Hematopoietic multipotent progenitor cell treated with erythropoietin and hydrocortisone succinate and interleukin-3 and kit ligand, for 8 days (in vitro differentiated cells): ENCODE measurements at regions not wholly inside any gene's neighbourhood (a gene's known extent, or its start where the extent isn't known, plus 50 kb on each side); places are given as distances from the start of the nearest gene placed in this dataset.
"Not testable (repeated sequence)": the region's sequence is repeated elsewhere in the genome, so short reads cannot be mapped to it uniquely, and the experiment has no call there.

Experiments
- DNase-seq: peaks from one replicate; pipeline ENCODE4 v3.0.0-alpha.2; 2015

GRCh38 chr7:65519751-65520150, 146.1 kb downstream of the ZNF92 start:
- DNase-seq = not testable (repeated sequence)

- not testable (repeated sequence) for DNase-seq
Measured at GRCh38 chr7:65545465-65546161, 172.0 kb downstream of the ZNF92 start.

GRCh38 chr7:65549589-65550443, 176.2 kb downstream of the ZNF92 start:
- not testable (repeated sequence) for DNase-seq

- DNase-seq = not testable (repeated sequence)
Measured at GRCh38 chr7:65550444-65550809, 176.8 kb downstream of the ZNF92 start.

GRCh38 chr7:65551042-65551441, 177.4 kb downstream of the ZNF92 start:
- DNase-seq = not testable (repeated sequence)

GRCh38 chr7:65554553-65555476, 181.2 kb downstream of the ZNF92 start:
- DNase-seq = not testable (repeated sequence)

- not testable (repeated sequence) for DNase-seq
Measured at GRCh38 chr7:65558584-65558983, 184.9 kb downstream of the ZNF92 start.

GRCh38 chr7:65561786-65562372, 188.2 kb downstream of the ZNF92 start:
- DNase-seq = not testable (repeated sequence)

GRCh38 chr7:65562522-65562921, 188.9 kb downstream of the ZNF92 start:
- not testable (repeated sequence) for DNase-seq

GRCh38 chr7:65563333-65563732, 189.7 kb downstream of the ZNF92 start:
- DNase-seq = not testable (repeated sequence)

- not testable (repeated sequence) for DNase-seq
Measured at GRCh38 chr7:65568226-65568625, 194.6 kb downstream of the ZNF92 start.

GRCh38 chr7:65570990-65571389, 197.3 kb downstream of the ZNF92 start:
- not testable (repeated sequence) for DNase-seq

GRCh38 chr7:65572581-65572980, 198.9 kb downstream of the ZNF92 start:
- not testable (repeated sequence) for DNase-seq

- not testable (repeated sequence) for DNase-seq
Measured at GRCh38 chr7:65576370-65576769, 202.7 kb downstream of the ZNF92 start.

- DNase-seq = not testable (repeated sequence)
Measured at GRCh38 chr7:65582518-65583119, 209.0 kb downstream of the ZNF92 start.

GRCh38 chr7:65602495-65602894, 228.8 kb downstream of the ZNF92 start:
- DNase-seq = not testable (repeated sequence)

GRCh38 chr7:65609131-65609530, 235.5 kb downstream of the ZNF92 start:
- no peak for DNase-seq

GRCh38 chr7:65613644-65614289, 240.1 kb downstream of the ZNF92 start:
- DNase-seq = not testable (repeated sequence)

- not testable (repeated sequence) for DNase-seq
Measured at GRCh38 chr7:65616111-65616510, 242.5 kb downstream of the ZNF92 start.

GRCh38 chr7:65620216-65620615, 246.6 kb downstream of the ZNF92 start:
- not testable (repeated sequence) for DNase-seq

GRCh38 chr7:65621580-65622201, 248.0 kb downstream of the ZNF92 start:
- not testable (repeated sequence) for DNase-seq
